Fibroblast of lung (primary cell): ENCODE measurements at regions not wholly inside any gene's neighbourhood (a gene's known extent, or its start where the extent isn't known, plus 50 kb on each side); places are given as distances from the start of the nearest gene placed in this dataset.

Source experiments
- DNase-seq, 2 donors: peaks; one replicate each; pipeline versions ENCODE4 v3.0.0 to v3.0.0-alpha.2; 2010; ENCODE audit warnings: low read depth in 2 of 2
- H2AFZ ChIP-seq: 2 replicates; pipeline ENCODE4 v1.5.1; 2012; ENCODE audit warnings: low read length, control low read depth, inconsistent platforms
- H3K27ac ChIP-seq: 2 replicates; pipeline ENCODE4 v1.5.1; 2011; ENCODE audit warnings: low read length, control low read depth; ENCODE audit not compliant: insufficient read depth
- H3K27me3 ChIP-seq: 2 replicates; pipeline ENCODE4 v1.5.1; 2011; ENCODE audit warnings: mild to moderate bottlenecking, low read length; ENCODE audit not compliant: control insufficient read depth, insufficient read depth
- H3K36me3 ChIP-seq: 2 replicates; pipeline ENCODE4 v1.5.1; 2011; ENCODE audit warnings: low read length; ENCODE audit not compliant: control insufficient read depth, insufficient read depth
- H3K4me1 ChIP-seq: 2 replicates; pipeline ENCODE4 v1.5.1; 2011; ENCODE audit warnings: low read length; ENCODE audit not compliant: control insufficient read depth, insufficient read depth; ENCODE audit errors: extremely low read depth
- H3K4me2 ChIP-seq: 2 replicates; pipeline ENCODE4 v1.5.1; 2011; ENCODE audit warnings: low read length, control low read depth; ENCODE audit not compliant: insufficient read depth; ENCODE audit errors: extremely low read depth
- H3K4me3 ChIP-seq, 4 experiments: fragments of 200-600 bp in 1 of 4; sonication (generic) in 1 of 4; replicated peaks in 1 of 4; 2 replicates each; pipeline ENCODE4 v1.5.1; 2011 to 2016; ENCODE audit warnings: low read length in 4 of 4, low read depth in 3 of 4, mild to moderate bottlenecking in 3 of 4, control low read depth in 2 of 4, inconsistent platforms in 1 of 4, mixed read lengths in 1 of 4; ENCODE audit not compliant: insufficient read depth in 1 of 4; ENCODE audit errors: control extremely low read depth in 1 of 4
- H3K79me2 ChIP-seq: 2 replicates; pipeline ENCODE4 v1.5.1; 2012; ENCODE audit warnings: mild to moderate bottlenecking, low read length, inconsistent platforms; ENCODE audit not compliant: control insufficient read depth, insufficient read depth
- H3K9ac ChIP-seq: 2 replicates; pipeline ENCODE4 v1.5.1; 2011; ENCODE audit warnings: mild to moderate bottlenecking, low read length, control low read depth; ENCODE audit not compliant: insufficient read depth
- H3K9me3 ChIP-seq: 2 replicates; pipeline ENCODE4 v1.5.1; 2012; ENCODE audit warnings: low read depth, low read length; ENCODE audit not compliant: control insufficient read depth, insufficient read depth
- H4K20me1 ChIP-seq: 2 replicates; pipeline ENCODE4 v1.5.1; 2011; ENCODE audit warnings: low read length; ENCODE audit not compliant: control insufficient read depth, insufficient read depth; ENCODE audit errors: extremely low read depth
- EZH2 ChIP-seq: IDR thresholded peaks from 2 replicates; pipeline ENCODE4 v1.5.1; 2012; ENCODE audit warnings: low read length, control low read depth, mild to moderate bottlenecking; ENCODE audit errors: missing control alignments
- TF ChIP-seq, protein P1 (sequence below), 2 donors: IDR thresholded peaks in 1 of 2; conservative IDR thresholded peaks in 1 of 2; 1 replicate in 1 of 2; 2 replicates in 1 of 2; pipeline ENCODE4 v1.5.1; 2011 to 2012; ENCODE audit warnings: low read length in 2 of 2, control low read depth in 1 of 2, inconsistent platforms in 1 of 2, low read depth in 1 of 2, mild to moderate bottlenecking in 1 of 2

DNA sequence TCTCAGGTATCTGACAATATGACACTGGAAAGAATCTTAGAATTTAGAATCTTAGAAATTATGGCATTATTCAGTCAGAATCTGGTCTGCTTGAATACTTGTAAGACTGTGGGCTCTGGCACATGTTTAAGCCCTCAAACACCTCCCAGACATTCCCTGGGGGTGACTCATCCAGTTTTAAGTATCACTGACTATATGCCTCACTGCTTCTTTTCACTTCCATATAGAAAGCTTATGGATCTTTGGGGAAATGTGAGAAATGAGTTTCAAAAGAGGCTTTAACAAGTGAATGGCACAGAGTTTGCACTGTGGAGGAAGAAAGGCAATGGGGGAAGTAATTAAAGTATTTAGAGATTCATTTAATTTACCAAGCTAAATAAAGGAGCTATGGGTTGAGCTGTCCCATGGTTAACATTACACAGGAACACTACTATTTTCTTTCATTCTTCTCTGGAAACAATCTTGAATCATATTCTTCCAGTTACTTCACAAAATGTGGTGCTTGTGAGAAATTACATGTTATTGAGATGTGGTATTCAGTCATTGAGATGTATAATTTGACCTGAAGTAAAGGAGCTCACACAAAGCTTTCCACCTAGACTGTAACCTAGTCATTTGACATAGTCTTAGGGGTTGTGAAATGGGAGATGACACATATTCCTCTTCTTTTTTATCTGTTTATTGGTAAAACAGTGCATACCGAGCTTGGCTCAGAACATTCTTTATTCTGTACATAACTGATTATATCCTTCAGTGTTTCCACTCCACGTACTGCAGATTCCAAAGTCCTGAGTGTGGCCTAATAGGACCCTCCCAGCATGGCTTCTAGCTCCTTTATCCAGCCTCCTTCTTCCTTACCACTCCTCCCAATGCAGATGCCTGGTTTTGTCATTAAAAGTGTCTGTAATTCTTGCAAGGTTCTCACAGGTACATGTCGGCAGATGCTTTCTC, 544.6 kb upstream of the NECTIN3 start:
- Histone ChIP-seq H4K20me1 (no peaks in the 10 kb centered on the region), H2AFZ (peak overlapping the region; percentile 63), H3K36me3 (no peaks in the 10 kb centered on the region), H3K9ac (peak overlapping the region; percentile 27), H3K27me3 (no peaks in the 10 kb centered on the region), H3K27ac (peak overlapping the region; percentile 83), H3K4me3 (no peak overlapping the region), H3K9me3 (no peaks in the 10 kb centered on the region), H3K4me2 (peak overlapping the region; percentile 73), H3K79me2 (no peaks in the 10 kb centered on the region), H3K4me1 (peaks cover 15% of the 10 kb centered on the region)
- no peak for TF ChIP-seq EZH2
- TF ChIP-seq, protein P1, sequence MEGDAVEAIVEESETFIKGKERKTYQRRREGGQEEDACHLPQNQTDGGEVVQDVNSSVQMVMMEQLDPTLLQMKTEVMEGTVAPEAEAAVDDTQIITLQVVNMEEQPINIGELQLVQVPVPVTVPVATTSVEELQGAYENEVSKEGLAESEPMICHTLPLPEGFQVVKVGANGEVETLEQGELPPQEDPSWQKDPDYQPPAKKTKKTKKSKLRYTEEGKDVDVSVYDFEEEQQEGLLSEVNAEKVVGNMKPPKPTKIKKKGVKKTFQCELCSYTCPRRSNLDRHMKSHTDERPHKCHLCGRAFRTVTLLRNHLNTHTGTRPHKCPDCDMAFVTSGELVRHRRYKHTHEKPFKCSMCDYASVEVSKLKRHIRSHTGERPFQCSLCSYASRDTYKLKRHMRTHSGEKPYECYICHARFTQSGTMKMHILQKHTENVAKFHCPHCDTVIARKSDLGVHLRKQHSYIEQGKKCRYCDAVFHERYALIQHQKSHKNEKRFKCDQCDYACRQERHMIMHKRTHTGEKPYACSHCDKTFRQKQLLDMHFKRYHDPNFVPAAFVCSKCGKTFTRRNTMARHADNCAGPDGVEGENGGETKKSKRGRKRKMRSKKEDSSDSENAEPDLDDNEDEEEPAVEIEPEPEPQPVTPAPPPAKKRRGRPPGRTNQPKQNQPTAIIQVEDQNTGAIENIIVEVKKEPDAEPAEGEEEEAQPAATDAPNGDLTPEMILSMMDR (conservative IDR thresholded peaks at IDR 0.05 in 1 of 2, IDR thresholded peaks at IDR 0.05 in 1 of 2; ENCODE audit: low read depth in 1 of 2, low read length in 2 of 2): no peak
- peak; percentile 92 to 98 for DNase-seq

DNA sequence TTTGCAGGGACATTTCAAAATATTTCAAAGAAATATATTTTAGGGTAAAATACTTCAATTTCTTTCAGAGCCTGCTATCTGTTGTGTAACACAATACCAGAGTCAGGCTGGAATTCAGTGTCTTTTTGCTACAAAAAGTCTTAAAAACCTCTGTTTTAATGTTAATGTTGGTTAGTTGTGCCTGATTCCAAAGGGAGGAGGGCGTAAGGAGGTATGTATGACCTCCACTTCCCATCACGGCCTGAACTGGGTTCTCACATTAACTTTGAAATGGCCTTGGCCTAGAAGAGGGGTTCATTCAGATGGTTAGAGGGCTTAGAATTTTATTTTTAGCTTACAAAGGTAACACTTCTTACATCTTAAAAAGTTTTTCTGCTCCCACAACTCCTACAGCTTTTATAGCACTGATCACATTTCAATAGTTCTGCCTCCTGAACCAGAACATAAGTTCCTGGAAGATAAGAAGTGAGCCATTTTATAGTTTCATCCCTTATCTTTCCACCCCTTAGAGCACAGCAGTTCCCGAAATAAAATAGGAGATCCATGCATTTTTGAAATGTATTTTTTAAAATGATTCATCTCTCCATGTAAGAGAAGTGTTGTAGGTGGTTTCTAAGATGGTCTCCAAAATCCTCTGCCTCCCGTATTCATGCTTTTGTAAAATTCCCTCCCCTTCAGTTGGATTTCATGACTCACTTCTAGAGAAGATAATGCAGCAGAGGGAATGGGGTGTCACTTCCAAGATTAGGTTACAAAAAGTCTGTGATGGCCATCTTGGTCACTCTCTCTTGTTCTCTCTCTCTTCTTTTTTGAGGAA, 543.1 kb upstream of the NECTIN3 start:
- no peaks in the 10 kb centered on the region for H3K27me3 ChIP-seq
- no peak overlapping the region for H3K27ac ChIP-seq
- no peak overlapping the region for H3K9ac ChIP-seq
- H3K4me2 ChIP-seq: no peak overlapping the region
- no peaks in the 10 kb centered on the region for H3K79me2 ChIP-seq
- no peak overlapping the region for H3K4me3 ChIP-seq
- H3K4me1 ChIP-seq: peaks cover 15% of the 10 kb centered on the region
- peak in 1 of 2 donors; percentile 20 for DNase-seq
- no peaks in the 10 kb centered on the region for H3K9me3 ChIP-seq
- no peaks in the 10 kb centered on the region for H3K36me3 ChIP-seq
- H2AFZ ChIP-seq: no peak overlapping the region
- no peak for TF ChIP-seq EZH2
- TF ChIP-seq, protein P1 (conservative IDR thresholded peaks at IDR 0.05 in 1 of 2, IDR thresholded peaks at IDR 0.05 in 1 of 2; ENCODE audit: low read depth in 1 of 2, low read length in 2 of 2): no peak
- no peaks in the 10 kb centered on the region for H4K20me1 ChIP-seq

DNA sequence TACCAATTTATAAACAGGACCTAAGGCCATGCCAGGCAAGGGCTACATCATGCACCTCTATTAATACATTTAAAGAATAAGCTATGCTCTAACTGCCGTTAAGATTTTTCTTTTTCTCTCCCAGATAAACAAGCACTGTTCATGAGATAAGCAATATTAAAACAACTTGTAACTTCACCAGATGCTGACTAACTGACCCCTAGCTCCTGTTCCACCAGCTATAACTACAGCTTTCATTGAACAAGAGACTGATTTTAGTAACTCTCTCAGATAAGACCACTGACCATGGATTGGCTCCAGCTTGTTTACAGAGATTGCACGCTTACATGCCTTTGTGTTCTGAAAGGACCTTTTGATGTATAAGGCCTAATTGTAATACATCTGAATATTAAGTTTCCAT, 540.7 kb upstream of the NECTIN3 start:
- Histone ChIP-seq H2AFZ (no peak overlapping the region), H3K4me3 (no peak overlapping the region), H3K9ac (no peak overlapping the region), H3K36me3 (no peaks in the 10 kb centered on the region), H3K4me2 (no peak overlapping the region), H3K4me1 (peaks cover 15% of the 10 kb centered on the region), H3K27me3 (no peaks in the 10 kb centered on the region), H3K79me2 (no peaks in the 10 kb centered on the region), H3K9me3 (no peaks in the 10 kb centered on the region), H4K20me1 (no peaks in the 10 kb centered on the region), H3K27ac (no peak overlapping the region)
- TF ChIP-seq EZH2: no peak
- TF ChIP-seq, protein P1 (conservative IDR thresholded peaks at IDR 0.05 in 1 of 2, IDR thresholded peaks at IDR 0.05 in 1 of 2; ENCODE audit: low read depth in 1 of 2, low read length in 2 of 2): no peak
- DNase-seq: no peak
